Endodermal cell (in vitro differentiated cells): ENCODE measurements at regions not wholly inside any gene's neighbourhood (a gene's known extent, or its start where the extent isn't known, plus 50 kb on each side); places are given as distances from the start of the nearest gene placed in this dataset.
A peak's percentile ranks its signal among the peaks of the same experiment; 100 is the strongest.

ENCODE experiments used
- DNase-seq: peaks from one replicate; pipeline ENCODE4 v3.0.0-alpha.2; 2017
- H3K27ac ChIP-seq: 2 replicates; pipeline ENCODE4 v1.5.1; 2013; ENCODE audit warnings: mild to moderate bottlenecking, low read depth, low read length, moderate library complexity
- H3K27me3 ChIP-seq: 2 replicates; pipeline ENCODE4 v1.6.1; 2013; ENCODE audit warnings: mild to moderate bottlenecking, low read length, moderate library complexity; ENCODE audit not compliant: insufficient read depth, control insufficient read depth, poor library complexity, severe bottlenecking
- H3K36me3 ChIP-seq: 2 replicates; pipeline ENCODE4 v1.7.0; 2013; ENCODE audit warnings: mild to moderate bottlenecking, low read length, moderate library complexity; ENCODE audit not compliant: control insufficient read depth, insufficient read depth
- H3K4me1 ChIP-seq: one replicate; pipeline ENCODE4 v1.7.0; 2013; ENCODE audit warnings: low read length; ENCODE audit not compliant: control insufficient read depth, insufficient read depth
- H3K4me3 ChIP-seq: 2 replicates; pipeline ENCODE4 v1.5.1; 2013; ENCODE audit warnings: mild to moderate bottlenecking, low read length, moderate library complexity
- H3K9ac ChIP-seq: 2 replicates; pipeline ENCODE4 v1.6.1; 2013; ENCODE audit warnings: mild to moderate bottlenecking, low read length, moderate library complexity; ENCODE audit not compliant: poor library complexity, severe bottlenecking; ENCODE audit errors: extremely low read depth
- H3K9me3 ChIP-seq: 2 replicates; pipeline ENCODE4 v1.6.1; 2013; ENCODE audit warnings: mild to moderate bottlenecking, low read length, moderate library complexity; ENCODE audit not compliant: control insufficient read depth
- H3K27ac Mint-ChIP-seq: 2 replicates; pipeline ENCODE4 v1.8.0; 2020; ENCODE audit warnings: mixed read lengths
- H3K27me3 Mint-ChIP-seq: 2 replicates; pipeline ENCODE4 v1.8.0; 2021; ENCODE audit warnings: mild to moderate bottlenecking, mixed read lengths; ENCODE audit not compliant: insufficient read depth
- H3K36me3 Mint-ChIP-seq: 2 replicates; pipeline ENCODE4 v1.8.0; 2020; ENCODE audit warnings: low read depth, mixed read lengths
- H3K4me1 Mint-ChIP-seq: 2 replicates; pipeline ENCODE4 v1.8.0; 2020; ENCODE audit warnings: mixed read lengths
- H3K4me3 Mint-ChIP-seq: 2 replicates; pipeline ENCODE4 v1.8.0; 2020; ENCODE audit warnings: mild to moderate bottlenecking, moderate library complexity, mixed read lengths
- H3K9me3 Mint-ChIP-seq: 2 replicates; pipeline ENCODE4 v1.8.0; 2020; ENCODE audit warnings: mild to moderate bottlenecking, mixed read lengths
- WGBS, 2 experiments: methylation state at CpG; one replicate each; pipeline versions ENCODE4 v1.1.5 to v1.1.7; 2013; ENCODE audit warnings: missing lambda C conversion rate in 2 of 2, mixed read lengths in 1 of 2; ENCODE audit not compliant: insufficient coverage in 1 of 2, insufficient read length in 1 of 2; 5-methylcytosine and 5-hydroxymethylcytosine counted together
- TF ChIP-seq, protein P1 (sequence below): fragments of 200-600 bp; sonication (generic); conservative IDR thresholded peaks from 2 replicates; pipeline ENCODE4 v1.5.0; 2021; ENCODE audit warnings: antibody characterized with exemption, mild to moderate bottlenecking

DNA sequence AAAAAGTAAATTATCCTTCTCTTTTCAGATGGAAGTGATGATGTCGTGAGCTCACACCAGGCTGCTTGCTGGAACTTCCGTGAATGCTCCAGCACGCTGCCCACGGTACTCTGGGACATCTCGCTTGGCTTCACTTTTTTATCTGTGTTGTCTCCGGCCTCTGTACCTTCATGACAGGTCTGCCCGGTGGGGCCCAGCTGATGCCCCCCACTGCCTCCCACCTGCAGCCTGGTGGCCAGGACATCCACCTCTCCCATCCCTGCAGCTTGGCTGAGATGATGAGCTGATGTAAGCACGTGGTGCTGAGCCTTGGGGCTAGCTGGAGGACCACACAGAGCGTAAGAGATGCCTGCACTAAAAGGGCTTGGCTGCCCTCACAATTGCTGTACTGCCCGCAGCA is 59.0 kb upstream of the HELT start:
- Histone ChIP-seq H3K27ac (no peak overlapping the region), H3K9ac (no peak overlapping the region), H3K9me3 (no peaks in the 10 kb centered on the region), H3K4me3 (no peak overlapping the region), H3K36me3 (no peaks in the 10 kb centered on the region), H3K4me1 (no peaks in the 10 kb centered on the region), H3K27me3 (no peaks in the 10 kb centered on the region)
- no peaks in the 10 kb centered on the region for H3K4me1 Mint-ChIP-seq
- WGBS, 2 experiments, result 92 to 100% methylated on average over 3 to 10 of the region's 10 CpGs
- H3K27me3 Mint-ChIP-seq, result no peaks in the 10 kb centered on the region
- H3K27ac Mint-ChIP-seq, result no peak overlapping the region
- no peak for DNase-seq
- H3K4me3 Mint-ChIP-seq, result no peak overlapping the region
- TF ChIP-seq, protein P1, sequence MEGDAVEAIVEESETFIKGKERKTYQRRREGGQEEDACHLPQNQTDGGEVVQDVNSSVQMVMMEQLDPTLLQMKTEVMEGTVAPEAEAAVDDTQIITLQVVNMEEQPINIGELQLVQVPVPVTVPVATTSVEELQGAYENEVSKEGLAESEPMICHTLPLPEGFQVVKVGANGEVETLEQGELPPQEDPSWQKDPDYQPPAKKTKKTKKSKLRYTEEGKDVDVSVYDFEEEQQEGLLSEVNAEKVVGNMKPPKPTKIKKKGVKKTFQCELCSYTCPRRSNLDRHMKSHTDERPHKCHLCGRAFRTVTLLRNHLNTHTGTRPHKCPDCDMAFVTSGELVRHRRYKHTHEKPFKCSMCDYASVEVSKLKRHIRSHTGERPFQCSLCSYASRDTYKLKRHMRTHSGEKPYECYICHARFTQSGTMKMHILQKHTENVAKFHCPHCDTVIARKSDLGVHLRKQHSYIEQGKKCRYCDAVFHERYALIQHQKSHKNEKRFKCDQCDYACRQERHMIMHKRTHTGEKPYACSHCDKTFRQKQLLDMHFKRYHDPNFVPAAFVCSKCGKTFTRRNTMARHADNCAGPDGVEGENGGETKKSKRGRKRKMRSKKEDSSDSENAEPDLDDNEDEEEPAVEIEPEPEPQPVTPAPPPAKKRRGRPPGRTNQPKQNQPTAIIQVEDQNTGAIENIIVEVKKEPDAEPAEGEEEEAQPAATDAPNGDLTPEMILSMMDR, result no peak
- H3K36me3 Mint-ChIP-seq, result no peaks in the 10 kb centered on the region
- peaks cover 3% of the 10 kb centered on the region for H3K9me3 Mint-ChIP-seq

DNA sequence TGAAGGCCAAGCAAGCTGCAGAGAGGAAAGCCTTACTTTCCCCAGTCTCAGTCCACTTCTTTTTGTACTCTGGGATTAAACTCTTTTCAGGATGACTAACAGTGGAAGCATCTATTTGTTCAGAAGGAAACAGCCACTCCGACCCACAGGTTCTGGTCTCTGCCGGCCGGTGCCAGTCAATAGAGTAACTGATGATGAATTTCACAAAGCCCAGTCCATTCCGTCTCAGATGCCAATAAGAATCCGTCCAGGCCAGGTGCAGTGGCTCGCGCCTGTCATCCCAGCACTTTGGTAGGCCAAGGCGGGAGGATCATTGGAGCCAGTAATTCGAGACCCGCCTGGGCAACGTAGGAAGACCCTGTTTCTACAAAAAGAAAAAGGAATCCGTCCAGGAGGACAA is 58.5 kb upstream of the HELT start:
- 94 to 96% methylated on average over 12 of the region's 12 CpGs for WGBS, 2 experiments
- Histone ChIP-seq H3K9ac (no peak overlapping the region), H3K4me3 (no peak overlapping the region), H3K4me1 (no peaks in the 10 kb centered on the region), H3K9me3 (no peaks in the 10 kb centered on the region), H3K36me3 (no peaks in the 10 kb centered on the region), H3K27me3 (no peaks in the 10 kb centered on the region), H3K27ac (no peak overlapping the region)
- H3K27ac Mint-ChIP-seq, result no peak overlapping the region
- H3K9me3 Mint-ChIP-seq, result peaks cover 6% of the 10 kb centered on the region
- H3K36me3 Mint-ChIP-seq, result peaks cover 1% of the 10 kb centered on the region
- H3K4me1 Mint-ChIP-seq, result no peaks in the 10 kb centered on the region
- H3K4me3 Mint-ChIP-seq, result no peak overlapping the region
- peaks cover 1% of the 10 kb centered on the region for H3K27me3 Mint-ChIP-seq
- TF ChIP-seq, protein P1, result no peak
- no peak for DNase-seq

DNA sequence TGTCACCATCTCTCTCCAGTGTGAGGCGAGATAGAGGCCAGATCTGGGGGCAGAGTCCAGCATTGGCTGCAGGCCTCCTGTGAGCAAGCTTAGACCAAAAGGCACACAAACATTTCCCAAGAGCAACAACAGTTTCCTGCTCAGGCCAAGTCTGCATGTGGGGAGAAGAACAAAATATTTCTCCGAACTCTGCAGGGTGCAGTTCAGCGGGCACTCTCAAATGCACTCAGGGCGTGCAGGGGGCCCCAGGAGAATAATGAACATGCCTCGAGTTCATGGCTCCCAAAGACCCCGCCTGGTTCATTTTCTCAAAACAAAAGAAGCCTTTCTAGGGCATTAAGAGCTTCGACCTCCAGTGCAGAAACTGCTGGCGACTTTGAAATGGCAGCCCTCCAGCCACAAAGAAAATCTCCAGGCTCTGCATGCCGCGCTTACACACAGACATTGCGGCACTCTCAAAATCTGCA is 57.8 kb upstream of the HELT start:
- Histone ChIP-seq H3K27me3 (no peaks in the 10 kb centered on the region), H3K9me3 (no peaks in the 10 kb centered on the region), H3K4me1 (no peaks in the 10 kb centered on the region), H3K36me3 (no peaks in the 10 kb centered on the region), H3K27ac (peak overlapping the region; percentile 86), H3K9ac (no peak overlapping the region), H3K4me3 (no peak overlapping the region)
- no peak for DNase-seq
- Mint-ChIP-seq H3K27ac (no peak overlapping the region), H3K4me1 (no peaks in the 10 kb centered on the region), H3K27me3 (peaks cover 3% of the 10 kb centered on the region), H3K36me3 (peaks cover 4% of the 10 kb centered on the region), H3K9me3 (peaks cover 10% of the 10 kb centered on the region), H3K4me3 (no peak overlapping the region)
- TF ChIP-seq, protein P1, result no peak
- 79 to 88% methylated on average over 9 to 11 of the region's 11 CpGs for WGBS, 2 experiments
